WTC11 (cell line): ENCODE measurements at regions not wholly inside any gene's neighbourhood (a gene's known extent, or its start where the extent isn't known, plus 50 kb on each side); places are given as distances from the start of the nearest gene placed in this dataset.

Experiments used
- ATAC-seq: fragments of 200-7000 bp; cut with Tn5 transposase; 2 replicates; pipeline ENCODE4 v1.10.0; 2021; ENCODE audit warnings: mild to moderate bottlenecking, moderate library complexity
- CTCF ChIA-PET: fragments of 300-600 bp; sonication (Branson Sonifier 250); formaldehyde crosslinking; loops from one replicate; lab custom pipeline; 2021; ENCODE audit warnings: antibody characterized with exemption; lab: Charles Lee
- POLR2A ChIA-PET: fragments of 350-600 bp; sonication (Branson Sonifier 250); formaldehyde crosslinking; loops from one replicate; lab custom pipeline; 2021; ENCODE audit warnings: antibody characterized with exemption; lab: Charles Lee
- DNase-seq: peaks from one replicate; pipeline ENCODE4 v3.0.0; 2021; ENCODE audit warnings: low spot score
- H3K27ac Mint-ChIP-seq: 2 replicates; pipeline ENCODE4 v1.8.0; 2021; ENCODE audit warnings: mixed read lengths
- H3K27me3 Mint-ChIP-seq: 2 replicates; pipeline ENCODE4 v1.8.0; 2021; ENCODE audit warnings: low read depth, mild to moderate bottlenecking, moderate library complexity, mixed read lengths
- H3K36me3 Mint-ChIP-seq: 2 replicates; pipeline ENCODE4 v1.8.0; 2021; ENCODE audit warnings: mixed read lengths
- H3K4me1 Mint-ChIP-seq: 2 replicates; pipeline ENCODE4 v1.8.0; 2022; ENCODE audit warnings: mixed read lengths
- H3K4me3 Mint-ChIP-seq: 2 replicates; pipeline ENCODE4 v1.8.0; 2021; ENCODE audit warnings: mild to moderate bottlenecking, moderate library complexity, mixed read lengths
- H3K9me3 Mint-ChIP-seq: 2 replicates; pipeline ENCODE4 v1.8.0; 2021; ENCODE audit warnings: mixed read lengths
- CREB1 ChIP-seq: sonication (generic); formaldehyde crosslinking; IDR thresholded peaks from 2 replicates; pipeline ENCODE4 v1.8.0; 2023; ENCODE audit warnings: mild to moderate bottlenecking, missing genetic modification reagents
- FOXJ3 ChIP-seq: sonication (generic); formaldehyde crosslinking; IDR thresholded peaks from 2 replicates; pipeline ENCODE4 v1.9.0; 2021; ENCODE audit warnings: missing genetic modification reagents, mild to moderate bottlenecking, borderline replicate concordance
- FOXP4 ChIP-seq: sonication (generic); formaldehyde crosslinking; IDR thresholded peaks from 2 replicates; pipeline ENCODE4 v1.8.0; 2022; ENCODE audit warnings: mild to moderate bottlenecking, missing genetic modification reagents
- GRHL2 ChIP-seq: fragments of 250-450 bp; sonication (Bioruptor Pico); IDR thresholded peaks from 2 replicates; pipeline ENCODE4 v1.8.0; 2022; ENCODE audit warnings: mild to moderate bottlenecking, moderate library complexity; ENCODE audit not compliant: insufficient replicate concordance, severe bottlenecking
- HMGA2 ChIP-seq: fragments of 250-450 bp; sonication (Bioruptor Pico); IDR thresholded peaks from 2 replicates; pipeline ENCODE4 v1.4.0; 2021; ENCODE audit warnings: mild to moderate bottlenecking, moderate library complexity
- HMGXB4 ChIP-seq: sonication (generic); formaldehyde crosslinking; IDR thresholded peaks from 2 replicates; pipeline ENCODE4 v1.8.1; 2023; ENCODE audit warnings: mild to moderate bottlenecking, moderate library complexity, missing genetic modification reagents
- NR1H2 ChIP-seq: sonication (generic); formaldehyde crosslinking; IDR thresholded peaks from 2 replicates; pipeline ENCODE4 v1.9.0; 2021; ENCODE audit warnings: mild to moderate bottlenecking, moderate library complexity, missing genetic modification reagents
- NR2C2 ChIP-seq: sonication (generic); formaldehyde crosslinking; IDR thresholded peaks from 2 replicates; pipeline ENCODE4 v1.8.0; 2022; ENCODE audit warnings: mild to moderate bottlenecking, missing genetic modification reagents
- SMAD4 ChIP-seq: sonication (generic); formaldehyde crosslinking; IDR thresholded peaks from 2 replicates; pipeline ENCODE4 v1.8.0; 2022; ENCODE audit warnings: mild to moderate bottlenecking, missing genetic modification reagents
- TCF7 ChIP-seq: sonication (generic); formaldehyde crosslinking; IDR thresholded peaks from 2 replicates; pipeline ENCODE4 v1.8.0; 2022; ENCODE audit warnings: mild to moderate bottlenecking, low read depth, missing genetic modification reagents, moderate library complexity
- TEAD1 ChIP-seq: sonication (generic); formaldehyde crosslinking; IDR thresholded peaks from 2 replicates; pipeline ENCODE4 v1.8.0; 2022; ENCODE audit warnings: mild to moderate bottlenecking, missing genetic modification reagents
- ZBTB43 ChIP-seq: sonication (generic); formaldehyde crosslinking; IDR thresholded peaks from 2 replicates; pipeline ENCODE4 v1.8.1; 2023; ENCODE audit warnings: mild to moderate bottlenecking, missing genetic modification reagents
- ZNF219 ChIP-seq: sonication (generic); formaldehyde crosslinking; IDR thresholded peaks from 2 replicates; pipeline ENCODE4 v1.8.0; 2023; ENCODE audit warnings: missing genetic modification reagents, mild to moderate bottlenecking, borderline replicate concordance
- TF ChIP-seq, protein P1 (sequence below): sonication (generic); formaldehyde crosslinking; IDR thresholded peaks from 2 replicates; pipeline ENCODE4 v1.8.1; 2023; ENCODE audit warnings: mild to moderate bottlenecking, missing genetic modification reagents, borderline replicate concordance
- TF ChIP-seq, protein P2 (sequence below): sonication (generic); formaldehyde crosslinking; IDR thresholded peaks from 2 replicates; pipeline ENCODE4 v1.8.1; 2022; ENCODE audit warnings: mild to moderate bottlenecking, missing genetic modification reagents, moderate library complexity, borderline replicate concordance
- TF ChIP-seq, protein P3 (sequence below): fragments of 250-450 bp; sonication (Bioruptor Pico); IDR thresholded peaks from 2 replicates; pipeline ENCODE4 v1.9.0; 2021; ENCODE audit warnings: mild to moderate bottlenecking
- TF ChIP-seq, protein P4 (sequence below): sonication (generic); formaldehyde crosslinking; conservative IDR thresholded peaks from 2 replicates; pipeline ENCODE4 v1.8.1; 2023; ENCODE audit warnings: mild to moderate bottlenecking, low read depth, missing genetic modification reagents, moderate library complexity

DNA sequence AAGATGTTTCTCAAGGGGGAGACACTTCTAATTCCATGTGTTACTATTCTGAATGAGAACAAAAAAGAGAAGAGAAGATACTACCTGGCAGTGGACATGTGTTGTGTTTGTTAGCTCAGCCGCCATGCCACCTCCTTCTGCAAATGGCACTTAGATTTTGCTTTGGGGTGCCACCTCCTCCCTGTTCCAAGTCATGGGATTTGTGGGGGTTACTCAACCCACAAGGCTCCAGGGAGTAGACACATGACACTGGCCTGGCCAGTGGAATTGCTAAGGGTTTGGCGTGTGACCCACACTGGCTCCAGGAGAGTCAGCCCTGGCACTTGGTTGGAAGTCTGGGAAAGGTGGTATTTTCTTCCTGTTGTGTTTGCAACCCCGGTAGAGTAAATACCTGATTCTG lies 129.1 kb downstream of the ZNF621 start (continued):
- TF ChIP-seq FOXJ3: no peak
- no peak for TF ChIP-seq FOXP4 (CRISPR knock-in tag)
- TF ChIP-seq HMGA2 (CRISPR knock-in tag): no peak
- no peak for TF ChIP-seq GRHL2
- TF ChIP-seq CREB1 (CRISPR knock-in tag): no peak
- TF ChIP-seq, protein P1, sequence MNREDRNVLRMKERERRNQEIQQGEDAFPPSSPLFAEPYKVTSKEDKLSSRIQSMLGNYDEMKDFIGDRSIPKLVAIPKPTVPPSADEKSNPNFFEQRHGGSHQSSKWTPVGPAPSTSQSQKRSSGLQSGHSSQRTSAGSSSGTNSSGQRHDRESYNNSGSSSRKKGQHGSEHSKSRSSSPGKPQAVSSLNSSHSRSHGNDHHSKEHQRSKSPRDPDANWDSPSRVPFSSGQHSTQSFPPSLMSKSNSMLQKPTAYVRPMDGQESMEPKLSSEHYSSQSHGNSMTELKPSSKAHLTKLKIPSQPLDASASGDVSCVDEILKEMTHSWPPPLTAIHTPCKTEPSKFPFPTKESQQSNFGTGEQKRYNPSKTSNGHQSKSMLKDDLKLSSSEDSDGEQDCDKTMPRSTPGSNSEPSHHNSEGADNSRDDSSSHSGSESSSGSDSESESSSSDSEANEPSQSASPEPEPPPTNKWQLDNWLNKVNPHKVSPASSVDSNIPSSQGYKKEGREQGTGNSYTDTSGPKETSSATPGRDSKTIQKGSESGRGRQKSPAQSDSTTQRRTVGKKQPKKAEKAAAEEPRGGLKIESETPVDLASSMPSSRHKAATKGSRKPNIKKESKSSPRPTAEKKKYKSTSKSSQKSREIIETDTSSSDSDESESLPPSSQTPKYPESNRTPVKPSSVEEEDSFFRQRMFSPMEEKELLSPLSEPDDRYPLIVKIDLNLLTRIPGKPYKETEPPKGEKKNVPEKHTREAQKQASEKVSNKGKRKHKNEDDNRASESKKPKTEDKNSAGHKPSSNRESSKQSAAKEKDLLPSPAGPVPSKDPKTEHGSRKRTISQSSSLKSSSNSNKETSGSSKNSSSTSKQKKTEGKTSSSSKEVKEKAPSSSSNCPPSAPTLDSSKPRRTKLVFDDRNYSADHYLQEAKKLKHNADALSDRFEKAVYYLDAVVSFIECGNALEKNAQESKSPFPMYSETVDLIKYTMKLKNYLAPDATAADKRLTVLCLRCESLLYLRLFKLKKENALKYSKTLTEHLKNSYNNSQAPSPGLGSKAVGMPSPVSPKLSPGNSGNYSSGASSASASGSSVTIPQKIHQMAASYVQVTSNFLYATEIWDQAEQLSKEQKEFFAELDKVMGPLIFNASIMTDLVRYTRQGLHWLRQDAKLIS (CRISPR knock-in tag): no peak
- TF ChIP-seq, protein P2, sequence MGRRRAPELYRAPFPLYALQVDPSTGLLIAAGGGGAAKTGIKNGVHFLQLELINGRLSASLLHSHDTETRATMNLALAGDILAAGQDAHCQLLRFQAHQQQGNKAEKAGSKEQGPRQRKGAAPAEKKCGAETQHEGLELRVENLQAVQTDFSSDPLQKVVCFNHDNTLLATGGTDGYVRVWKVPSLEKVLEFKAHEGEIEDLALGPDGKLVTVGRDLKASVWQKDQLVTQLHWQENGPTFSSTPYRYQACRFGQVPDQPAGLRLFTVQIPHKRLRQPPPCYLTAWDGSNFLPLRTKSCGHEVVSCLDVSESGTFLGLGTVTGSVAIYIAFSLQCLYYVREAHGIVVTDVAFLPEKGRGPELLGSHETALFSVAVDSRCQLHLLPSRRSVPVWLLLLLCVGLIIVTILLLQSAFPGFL (CRISPR knock-in tag): no peak
- TF ChIP-seq, protein P3, sequence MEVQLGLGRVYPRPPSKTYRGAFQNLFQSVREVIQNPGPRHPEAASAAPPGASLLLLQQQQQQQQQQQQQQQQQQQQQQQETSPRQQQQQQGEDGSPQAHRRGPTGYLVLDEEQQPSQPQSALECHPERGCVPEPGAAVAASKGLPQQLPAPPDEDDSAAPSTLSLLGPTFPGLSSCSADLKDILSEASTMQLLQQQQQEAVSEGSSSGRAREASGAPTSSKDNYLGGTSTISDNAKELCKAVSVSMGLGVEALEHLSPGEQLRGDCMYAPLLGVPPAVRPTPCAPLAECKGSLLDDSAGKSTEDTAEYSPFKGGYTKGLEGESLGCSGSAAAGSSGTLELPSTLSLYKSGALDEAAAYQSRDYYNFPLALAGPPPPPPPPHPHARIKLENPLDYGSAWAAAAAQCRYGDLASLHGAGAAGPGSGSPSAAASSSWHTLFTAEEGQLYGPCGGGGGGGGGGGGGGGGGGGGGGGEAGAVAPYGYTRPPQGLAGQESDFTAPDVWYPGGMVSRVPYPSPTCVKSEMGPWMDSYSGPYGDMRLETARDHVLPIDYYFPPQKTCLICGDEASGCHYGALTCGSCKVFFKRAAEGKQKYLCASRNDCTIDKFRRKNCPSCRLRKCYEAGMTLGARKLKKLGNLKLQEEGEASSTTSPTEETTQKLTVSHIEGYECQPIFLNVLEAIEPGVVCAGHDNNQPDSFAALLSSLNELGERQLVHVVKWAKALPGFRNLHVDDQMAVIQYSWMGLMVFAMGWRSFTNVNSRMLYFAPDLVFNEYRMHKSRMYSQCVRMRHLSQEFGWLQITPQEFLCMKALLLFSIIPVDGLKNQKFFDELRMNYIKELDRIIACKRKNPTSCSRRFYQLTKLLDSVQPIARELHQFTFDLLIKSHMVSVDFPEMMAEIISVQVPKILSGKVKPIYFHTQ (CRISPR knock-in tag): no peak
- TF ChIP-seq, all 79 proteins: peak for 0

- ChIA-PET POLR2A (no interaction called here), CTCF (no interaction called here)
- Mint-ChIP-seq H3K36me3 (no peaks in the 10 kb centered on the region), H3K27ac (no peak overlapping the region), H3K4me1 (no peaks in the 10 kb centered on the region), H3K27me3 (no peaks in the 10 kb centered on the region; the same call in 1 of the 2 replicates), H3K4me3 (no peak overlapping the region), H3K9me3 (no peaks in the 10 kb centered on the region)
- DNase-seq (no peak), ATAC-seq (no peak)
- TF ChIP-seq TCF7 (no peak), NR2C2 (CRISPR knock-in tag) (no peak), SMAD4 (no peak), TEAD1 (CRISPR knock-in tag) (no peak), ZBTB43 (CRISPR knock-in tag) (no peak), ZNF219 (CRISPR knock-in tag) (no peak), HMGXB4 (CRISPR knock-in tag) (no peak), NR1H2 (no peak), CREB1 (CRISPR knock-in tag) (no peak)
- TF ChIP-seq, protein P2 (CRISPR knock-in tag): no peak
- TF ChIP-seq, protein P4, sequence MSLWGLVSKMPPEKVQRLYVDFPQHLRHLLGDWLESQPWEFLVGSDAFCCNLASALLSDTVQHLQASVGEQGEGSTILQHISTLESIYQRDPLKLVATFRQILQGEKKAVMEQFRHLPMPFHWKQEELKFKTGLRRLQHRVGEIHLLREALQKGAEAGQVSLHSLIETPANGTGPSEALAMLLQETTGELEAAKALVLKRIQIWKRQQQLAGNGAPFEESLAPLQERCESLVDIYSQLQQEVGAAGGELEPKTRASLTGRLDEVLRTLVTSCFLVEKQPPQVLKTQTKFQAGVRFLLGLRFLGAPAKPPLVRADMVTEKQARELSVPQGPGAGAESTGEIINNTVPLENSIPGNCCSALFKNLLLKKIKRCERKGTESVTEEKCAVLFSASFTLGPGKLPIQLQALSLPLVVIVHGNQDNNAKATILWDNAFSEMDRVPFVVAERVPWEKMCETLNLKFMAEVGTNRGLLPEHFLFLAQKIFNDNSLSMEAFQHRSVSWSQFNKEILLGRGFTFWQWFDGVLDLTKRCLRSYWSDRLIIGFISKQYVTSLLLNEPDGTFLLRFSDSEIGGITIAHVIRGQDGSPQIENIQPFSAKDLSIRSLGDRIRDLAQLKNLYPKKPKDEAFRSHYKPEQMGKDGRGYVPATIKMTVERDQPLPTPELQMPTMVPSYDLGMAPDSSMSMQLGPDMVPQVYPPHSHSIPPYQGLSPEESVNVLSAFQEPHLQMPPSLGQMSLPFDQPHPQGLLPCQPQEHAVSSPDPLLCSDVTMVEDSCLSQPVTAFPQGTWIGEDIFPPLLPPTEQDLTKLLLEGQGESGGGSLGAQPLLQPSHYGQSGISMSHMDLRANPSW (CRISPR knock-in tag): no peak
Observed at GRCh38 chr3:40655551-40655950, 130.8 kb downstream of the ZNF621 start.
